WTC11 (cell line): ENCODE measurements at regions not wholly inside any gene's neighbourhood (a gene's known extent, or its start where the extent isn't known, plus 50 kb on each side); places are given as distances from the start of the nearest gene placed in this dataset.

Experiments used
- ATAC-seq: fragments of 200-7000 bp; cut with Tn5 transposase; 2 replicates; pipeline ENCODE4 v1.10.0; 2021; ENCODE audit warnings: mild to moderate bottlenecking, moderate library complexity
- CTCF ChIA-PET: fragments of 300-600 bp; sonication (Branson Sonifier 250); formaldehyde crosslinking; loops from one replicate; lab custom pipeline; 2021; ENCODE audit warnings: antibody characterized with exemption; lab: Charles Lee
- POLR2A ChIA-PET: fragments of 350-600 bp; sonication (Branson Sonifier 250); formaldehyde crosslinking; loops from one replicate; lab custom pipeline; 2021; ENCODE audit warnings: antibody characterized with exemption; lab: Charles Lee
- DNase-seq: peaks from one replicate; pipeline ENCODE4 v3.0.0; 2021; ENCODE audit warnings: low spot score
- H3K27ac Mint-ChIP-seq: 2 replicates; pipeline ENCODE4 v1.8.0; 2021; ENCODE audit warnings: mixed read lengths
- H3K27me3 Mint-ChIP-seq: 2 replicates; pipeline ENCODE4 v1.8.0; 2021; ENCODE audit warnings: low read depth, mild to moderate bottlenecking, moderate library complexity, mixed read lengths
- H3K36me3 Mint-ChIP-seq: 2 replicates; pipeline ENCODE4 v1.8.0; 2021; ENCODE audit warnings: mixed read lengths
- H3K4me1 Mint-ChIP-seq: 2 replicates; pipeline ENCODE4 v1.8.0; 2022; ENCODE audit warnings: mixed read lengths
- H3K4me3 Mint-ChIP-seq: 2 replicates; pipeline ENCODE4 v1.8.0; 2021; ENCODE audit warnings: mild to moderate bottlenecking, moderate library complexity, mixed read lengths
- H3K9me3 Mint-ChIP-seq: 2 replicates; pipeline ENCODE4 v1.8.0; 2021; ENCODE audit warnings: mixed read lengths
- GABPB1 ChIP-seq: sonication (generic); formaldehyde crosslinking; IDR thresholded peaks from 2 replicates; pipeline ENCODE4 v1.8.1; 2023; ENCODE audit warnings: mild to moderate bottlenecking, missing genetic modification reagents
- MYBL2 ChIP-seq: sonication (generic); formaldehyde crosslinking; IDR thresholded peaks from 2 replicates; pipeline ENCODE4 v1.8.1; 2023; ENCODE audit warnings: mild to moderate bottlenecking, moderate library complexity, missing genetic modification reagents
- OVOL2 ChIP-seq: fragments of 250-450 bp; sonication (Bioruptor Pico); IDR thresholded peaks from 2 replicates; pipeline ENCODE4 v1.9.0; 2021; ENCODE audit warnings: mild to moderate bottlenecking, borderline replicate concordance
- PRRX2 ChIP-seq: fragments of 250-450 bp; sonication (Bioruptor Pico); IDR thresholded peaks from 2 replicates; pipeline ENCODE4 v1.8.0; 2021; ENCODE audit warnings: mild to moderate bottlenecking
- SOX15 ChIP-seq: fragments of 250-450 bp; sonication (Bioruptor Pico); IDR thresholded peaks from 2 replicates; pipeline ENCODE4 v1.9.0; 2021; ENCODE audit warnings: mild to moderate bottlenecking
- SP1 ChIP-seq: sonication (generic); formaldehyde crosslinking; conservative IDR thresholded peaks from 2 replicates; pipeline ENCODE4 v1.8.1; 2022; ENCODE audit warnings: missing genetic modification reagents
- TEAD1 ChIP-seq: sonication (generic); formaldehyde crosslinking; IDR thresholded peaks from 2 replicates; pipeline ENCODE4 v1.8.0; 2022; ENCODE audit warnings: mild to moderate bottlenecking, missing genetic modification reagents
- TEAD4 ChIP-seq: sonication (generic); formaldehyde crosslinking; IDR thresholded peaks from 2 replicates; pipeline ENCODE4 v1.8.0; 2022; ENCODE audit warnings: mild to moderate bottlenecking, missing genetic modification reagents
- ZNF138 ChIP-seq: sonication (generic); formaldehyde crosslinking; conservative IDR thresholded peaks from 2 replicates; pipeline ENCODE4 v1.8.1; 2022; ENCODE audit warnings: mild to moderate bottlenecking, moderate library complexity, missing genetic modification reagents
- TF ChIP-seq, protein P1 (sequence below): fragments of 250-450 bp; sonication (Bioruptor Pico); IDR thresholded peaks from 2 replicates; pipeline ENCODE4 v1.9.0; 2021; ENCODE audit warnings: mild to moderate bottlenecking, borderline replicate concordance
- TF ChIP-seq, protein P2 (sequence below): fragments of 250-450 bp; sonication (Bioruptor Pico); IDR thresholded peaks from 2 replicates; pipeline ENCODE4 v2.1.2; 2022; ENCODE audit warnings: mild to moderate bottlenecking, moderate library complexity
- TF ChIP-seq, protein P3 (sequence below): sonication (generic); formaldehyde crosslinking; IDR thresholded peaks from 2 replicates; pipeline ENCODE4 v1.8.0; 2022; ENCODE audit warnings: missing genetic modification reagents
- TF ChIP-seq, protein P4 (sequence below): fragments of 250-450 bp; sonication (Bioruptor Pico); IDR thresholded peaks from 2 replicates; pipeline ENCODE4 v1.9.0; 2021; ENCODE audit warnings: moderate library complexity, mild to moderate bottlenecking, inconsistent platforms, borderline replicate concordance
- TF ChIP-seq, protein P5 (sequence below): sonication (generic); formaldehyde crosslinking; IDR thresholded peaks from 2 replicates; pipeline ENCODE4 v1.8.0; 2022; ENCODE audit warnings: mild to moderate bottlenecking, missing genetic modification reagents
- TF ChIP-seq, protein P6 (sequence below): sonication (generic); formaldehyde crosslinking; IDR thresholded peaks from 2 replicates; pipeline ENCODE4 v1.8.0; 2022; ENCODE audit warnings: mild to moderate bottlenecking, missing genetic modification reagents

DNA sequence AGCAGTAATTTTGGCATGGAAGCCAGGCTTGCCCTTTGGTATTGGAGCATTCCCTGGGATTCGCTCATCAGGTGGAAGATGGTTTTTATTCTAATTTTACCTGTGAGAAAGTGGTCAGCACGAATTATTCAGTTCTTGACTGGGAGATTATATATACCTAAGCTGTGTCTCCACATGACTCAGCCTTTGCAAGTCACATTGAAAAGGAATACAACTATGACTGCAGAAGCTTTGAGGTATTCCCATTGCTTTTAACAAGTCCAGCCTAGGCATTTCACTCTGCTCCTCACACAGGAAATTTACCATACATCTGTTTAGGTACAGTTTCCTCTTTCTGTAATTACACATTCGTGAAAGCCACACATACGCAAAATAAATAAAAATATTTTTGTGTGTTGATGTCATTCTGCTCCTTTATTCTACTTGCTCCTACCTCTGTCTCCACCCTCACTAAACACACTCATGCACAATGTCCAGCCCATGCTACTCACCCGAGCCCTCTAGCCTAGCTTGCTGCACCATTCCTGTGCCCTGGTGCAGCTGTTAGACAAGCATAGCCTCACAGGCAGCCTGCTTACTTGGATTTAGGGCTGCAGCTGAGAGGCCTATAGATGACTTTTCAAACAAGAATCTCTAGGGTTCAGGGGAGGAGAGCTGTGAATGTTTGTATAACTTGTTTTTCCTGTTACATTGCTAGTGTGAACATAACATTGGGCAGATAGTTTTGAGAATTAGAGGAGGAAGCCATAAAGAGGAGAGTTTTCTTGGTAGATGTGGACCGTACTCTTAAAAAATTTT lies 504.4 kb upstream of the FAT1 start:
- H3K4me1 Mint-ChIP-seq = no peaks in the 10 kb centered on the region; the same call in 1 of the 2 replicates
- no peak for ATAC-seq

DNA sequence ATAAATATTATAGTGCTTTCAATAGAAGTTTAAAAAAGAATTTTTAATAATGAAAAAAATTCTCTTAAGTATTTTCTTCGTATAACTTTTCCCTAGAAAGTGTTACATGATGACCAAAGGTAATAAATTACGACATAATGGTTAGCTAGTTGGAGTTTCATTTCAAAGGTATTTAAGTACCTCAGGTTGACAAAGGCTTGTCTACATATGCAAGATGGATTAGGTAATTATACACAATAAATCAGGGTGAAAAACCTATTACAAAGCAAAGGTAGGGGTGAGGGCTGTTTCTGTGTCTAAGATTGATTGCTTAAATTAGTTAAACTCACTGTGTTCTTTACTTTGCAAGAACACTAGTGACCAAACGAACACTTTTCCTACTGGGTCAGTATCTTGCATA lies 508.5 kb upstream of the FAT1 start:
- H3K4me1 Mint-ChIP-seq = no peaks in the 10 kb centered on the region; the same call in 1 of the 2 replicates
- H3K27ac Mint-ChIP-seq = no peak overlapping the region
- ATAC-seq = no peak
- DNase-seq = no peak
- POLR2A ChIA-PET = no interaction called here
- H3K4me3 Mint-ChIP-seq = no peak overlapping the region
- H3K36me3 Mint-ChIP-seq = no peaks in the 10 kb centered on the region
- TF ChIP-seq, protein P1, sequence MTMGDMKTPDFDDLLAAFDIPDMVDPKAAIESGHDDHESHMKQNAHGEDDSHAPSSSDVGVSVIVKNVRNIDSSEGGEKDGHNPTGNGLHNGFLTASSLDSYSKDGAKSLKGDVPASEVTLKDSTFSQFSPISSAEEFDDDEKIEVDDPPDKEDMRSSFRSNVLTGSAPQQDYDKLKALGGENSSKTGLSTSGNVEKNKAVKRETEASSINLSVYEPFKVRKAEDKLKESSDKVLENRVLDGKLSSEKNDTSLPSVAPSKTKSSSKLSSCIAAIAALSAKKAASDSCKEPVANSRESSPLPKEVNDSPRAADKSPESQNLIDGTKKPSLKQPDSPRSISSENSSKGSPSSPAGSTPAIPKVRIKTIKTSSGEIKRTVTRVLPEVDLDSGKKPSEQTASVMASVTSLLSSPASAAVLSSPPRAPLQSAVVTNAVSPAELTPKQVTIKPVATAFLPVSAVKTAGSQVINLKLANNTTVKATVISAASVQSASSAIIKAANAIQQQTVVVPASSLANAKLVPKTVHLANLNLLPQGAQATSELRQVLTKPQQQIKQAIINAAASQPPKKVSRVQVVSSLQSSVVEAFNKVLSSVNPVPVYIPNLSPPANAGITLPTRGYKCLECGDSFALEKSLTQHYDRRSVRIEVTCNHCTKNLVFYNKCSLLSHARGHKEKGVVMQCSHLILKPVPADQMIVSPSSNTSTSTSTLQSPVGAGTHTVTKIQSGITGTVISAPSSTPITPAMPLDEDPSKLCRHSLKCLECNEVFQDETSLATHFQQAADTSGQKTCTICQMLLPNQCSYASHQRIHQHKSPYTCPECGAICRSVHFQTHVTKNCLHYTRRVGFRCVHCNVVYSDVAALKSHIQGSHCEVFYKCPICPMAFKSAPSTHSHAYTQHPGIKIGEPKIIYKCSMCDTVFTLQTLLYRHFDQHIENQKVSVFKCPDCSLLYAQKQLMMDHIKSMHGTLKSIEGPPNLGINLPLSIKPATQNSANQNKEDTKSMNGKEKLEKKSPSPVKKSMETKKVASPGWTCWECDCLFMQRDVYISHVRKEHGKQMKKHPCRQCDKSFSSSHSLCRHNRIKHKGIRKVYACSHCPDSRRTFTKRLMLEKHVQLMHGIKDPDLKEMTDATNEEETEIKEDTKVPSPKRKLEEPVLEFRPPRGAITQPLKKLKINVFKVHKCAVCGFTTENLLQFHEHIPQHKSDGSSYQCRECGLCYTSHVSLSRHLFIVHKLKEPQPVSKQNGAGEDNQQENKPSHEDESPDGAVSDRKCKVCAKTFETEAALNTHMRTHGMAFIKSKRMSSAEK = no peak
- CTCF ChIA-PET = no interaction called here
- no peaks in the 10 kb centered on the region for H3K27me3 Mint-ChIP-seq
- H3K9me3 Mint-ChIP-seq = no peaks in the 10 kb centered on the region

More for the DNA sequence above, 504.4 kb upstream of the FAT1 start:
- no peak for DNase-seq
- H3K27me3 Mint-ChIP-seq = no peaks in the 10 kb centered on the region
- no peaks in the 10 kb centered on the region for H3K9me3 Mint-ChIP-seq
- no peak for TF ChIP-seq MYBL2 (CRISPR knock-in tag)
- TF ChIP-seq, protein P2, sequence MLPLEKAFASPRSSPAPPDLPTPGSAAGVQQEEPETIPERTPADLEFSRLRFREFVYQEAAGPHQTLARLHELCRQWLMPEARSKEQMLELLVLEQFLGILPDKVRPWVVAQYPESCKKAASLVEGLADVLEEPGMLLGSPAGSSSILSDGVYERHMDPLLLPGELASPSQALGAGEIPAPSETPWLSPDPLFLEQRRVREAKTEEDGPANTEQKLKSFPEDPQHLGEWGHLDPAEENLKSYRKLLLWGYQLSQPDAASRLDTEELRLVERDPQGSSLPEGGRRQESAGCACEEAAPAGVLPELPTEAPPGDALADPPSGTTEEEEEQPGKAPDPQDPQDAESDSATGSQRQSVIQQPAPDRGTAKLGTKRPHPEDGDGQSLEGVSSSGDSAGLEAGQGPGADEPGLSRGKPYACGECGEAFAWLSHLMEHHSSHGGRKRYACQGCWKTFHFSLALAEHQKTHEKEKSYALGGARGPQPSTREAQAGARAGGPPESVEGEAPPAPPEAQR (CRISPR knock-in tag) = no peak
- TF ChIP-seq, protein P3, sequence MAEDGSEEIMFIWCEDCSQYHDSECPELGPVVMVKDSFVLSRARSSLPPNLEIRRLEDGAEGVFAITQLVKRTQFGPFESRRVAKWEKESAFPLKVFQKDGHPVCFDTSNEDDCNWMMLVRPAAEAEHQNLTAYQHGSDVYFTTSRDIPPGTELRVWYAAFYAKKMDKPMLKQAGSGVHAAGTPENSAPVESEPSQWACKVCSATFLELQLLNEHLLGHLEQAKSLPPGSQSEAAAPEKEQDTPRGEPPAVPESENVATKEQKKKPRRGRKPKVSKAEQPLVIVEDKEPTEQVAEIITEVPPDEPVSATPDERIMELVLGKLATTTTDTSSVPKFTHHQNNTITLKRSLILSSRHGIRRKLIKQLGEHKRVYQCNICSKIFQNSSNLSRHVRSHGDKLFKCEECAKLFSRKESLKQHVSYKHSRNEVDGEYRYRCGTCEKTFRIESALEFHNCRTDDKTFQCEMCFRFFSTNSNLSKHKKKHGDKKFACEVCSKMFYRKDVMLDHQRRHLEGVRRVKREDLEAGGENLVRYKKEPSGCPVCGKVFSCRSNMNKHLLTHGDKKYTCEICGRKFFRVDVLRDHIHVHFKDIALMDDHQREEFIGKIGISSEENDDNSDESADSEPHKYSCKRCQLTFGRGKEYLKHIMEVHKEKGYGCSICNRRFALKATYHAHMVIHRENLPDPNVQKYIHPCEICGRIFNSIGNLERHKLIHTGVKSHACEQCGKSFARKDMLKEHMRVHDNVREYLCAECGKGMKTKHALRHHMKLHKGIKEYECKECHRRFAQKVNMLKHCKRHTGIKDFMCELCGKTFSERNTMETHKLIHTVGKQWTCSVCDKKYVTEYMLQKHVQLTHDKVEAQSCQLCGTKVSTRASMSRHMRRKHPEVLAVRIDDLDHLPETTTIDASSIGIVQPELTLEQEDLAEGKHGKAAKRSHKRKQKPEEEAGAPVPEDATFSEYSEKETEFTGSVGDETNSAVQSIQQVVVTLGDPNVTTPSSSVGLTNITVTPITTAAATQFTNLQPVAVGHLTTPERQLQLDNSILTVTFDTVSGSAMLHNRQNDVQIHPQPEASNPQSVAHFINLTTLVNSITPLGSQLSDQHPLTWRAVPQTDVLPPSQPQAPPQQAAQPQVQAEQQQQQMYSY (CRISPR knock-in tag) = no peak
- TF ChIP-seq ZNF138 (CRISPR knock-in tag) = no peak
- TF ChIP-seq, protein P4, sequence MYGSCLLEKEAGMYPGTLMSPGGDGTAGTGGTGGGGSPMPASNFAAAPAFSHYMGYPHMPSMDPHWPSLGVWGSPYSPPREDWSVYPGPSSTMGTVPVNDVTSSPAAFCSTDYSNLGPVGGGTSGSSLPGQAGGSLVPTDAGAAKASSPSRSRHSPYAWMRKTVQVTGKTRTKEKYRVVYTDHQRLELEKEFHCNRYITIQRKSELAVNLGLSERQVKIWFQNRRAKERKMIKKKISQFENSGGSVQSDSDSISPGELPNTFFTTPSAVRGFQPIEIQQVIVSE = no peak
- no peak for TF ChIP-seq TEAD1 (CRISPR knock-in tag)
- no peak for TF ChIP-seq TEAD4
- TF ChIP-seq GABPB1 (CRISPR knock-in tag) = no peak
- TF ChIP-seq SP1 = no peak
- no peak for TF ChIP-seq SOX15
- no peak for TF ChIP-seq PRRX2
- TF ChIP-seq, protein P5, sequence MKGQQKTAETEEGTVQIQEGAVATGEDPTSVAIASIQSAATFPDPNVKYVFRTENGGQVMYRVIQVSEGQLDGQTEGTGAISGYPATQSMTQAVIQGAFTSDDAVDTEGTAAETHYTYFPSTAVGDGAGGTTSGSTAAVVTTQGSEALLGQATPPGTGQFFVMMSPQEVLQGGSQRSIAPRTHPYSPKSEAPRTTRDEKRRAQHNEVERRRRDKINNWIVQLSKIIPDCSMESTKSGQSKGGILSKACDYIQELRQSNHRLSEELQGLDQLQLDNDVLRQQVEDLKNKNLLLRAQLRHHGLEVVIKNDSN (CRISPR knock-in tag) = no peak
- TF ChIP-seq, protein P6, sequence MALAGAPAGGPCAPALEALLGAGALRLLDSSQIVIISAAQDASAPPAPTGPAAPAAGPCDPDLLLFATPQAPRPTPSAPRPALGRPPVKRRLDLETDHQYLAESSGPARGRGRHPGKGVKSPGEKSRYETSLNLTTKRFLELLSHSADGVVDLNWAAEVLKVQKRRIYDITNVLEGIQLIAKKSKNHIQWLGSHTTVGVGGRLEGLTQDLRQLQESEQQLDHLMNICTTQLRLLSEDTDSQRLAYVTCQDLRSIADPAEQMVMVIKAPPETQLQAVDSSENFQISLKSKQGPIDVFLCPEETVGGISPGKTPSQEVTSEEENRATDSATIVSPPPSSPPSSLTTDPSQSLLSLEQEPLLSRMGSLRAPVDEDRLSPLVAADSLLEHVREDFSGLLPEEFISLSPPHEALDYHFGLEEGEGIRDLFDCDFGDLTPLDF = no peak
- TF ChIP-seq OVOL2 (CRISPR knock-in tag) = no peak
- POLR2A ChIA-PET = no interaction called here
- no peaks in the 10 kb centered on the region for H3K36me3 Mint-ChIP-seq
- no peak overlapping the region for H3K4me3 Mint-ChIP-seq
- CTCF ChIA-PET = no interaction called here
- no peak overlapping the region; the same call in 1 of the 2 replicates for H3K27ac Mint-ChIP-seq
